HG03521 (cell line): ENCODE measurements at regions not wholly inside any gene's neighbourhood (a gene's known extent, or its start where the extent isn't known, plus 50 kb on each side); places are given as distances from the start of the nearest gene placed in this dataset.
"Not testable (repeated sequence)": the region's sequence is repeated elsewhere in the genome, so short reads cannot be mapped to it uniquely, and the experiment has no call there.

Source experiments
- ATAC-seq: cut with Tn5 transposase; IDR thresholded peaks from one replicate; pipeline ENCODE4 v1.9.1; 2021; ENCODE audit warnings: mild to moderate bottlenecking, moderate library complexity; ENCODE audit not compliant: unreplicated experiment

DNA sequence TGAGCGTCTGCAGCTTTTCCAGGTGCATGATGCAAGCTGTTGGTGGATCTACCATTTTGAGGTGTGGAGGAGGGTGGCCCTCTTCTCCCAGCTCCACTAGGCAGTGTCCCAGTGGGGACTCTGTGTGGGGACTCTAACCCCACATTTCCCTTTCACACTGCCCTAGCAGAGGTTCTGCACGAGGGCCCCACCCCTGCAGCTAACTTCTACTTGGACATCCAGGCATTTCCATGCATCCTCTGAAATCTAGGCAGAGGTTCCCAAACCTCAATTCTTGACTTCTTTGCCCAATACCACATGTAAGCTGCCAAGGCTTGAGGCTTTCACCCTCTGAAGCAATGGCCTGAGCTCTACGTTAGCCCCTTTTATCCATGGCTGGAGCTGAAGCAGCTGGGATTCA is 61.4 kb upstream of the HGFAC start:
- not testable (repeated sequence) for ATAC-seq

GRCh38 chr4:3381208-3381607 is 60.6 kb upstream of the HGFAC start:
- ATAC-seq = not testable (repeated sequence)

DNA sequence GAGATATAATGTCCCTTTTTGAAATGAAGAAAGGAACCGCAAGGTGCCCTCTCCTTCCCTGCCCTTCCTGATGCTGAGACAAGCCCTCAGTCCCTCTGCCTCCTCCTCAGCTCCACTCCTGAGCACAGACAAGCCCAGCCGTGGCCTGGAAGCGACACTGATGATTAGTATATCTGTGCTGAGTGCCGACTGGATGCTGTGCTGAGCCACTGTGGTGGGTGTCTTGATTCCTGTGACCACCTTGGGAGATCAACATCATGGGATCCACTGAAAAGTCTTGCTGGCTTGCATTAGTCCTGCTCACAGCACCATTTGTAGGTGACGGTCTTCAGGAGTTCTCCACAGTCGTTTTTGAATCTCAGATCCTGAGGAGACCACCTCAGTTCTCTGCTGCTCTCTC is 59.5 kb upstream of the HGFAC start:
- ATAC-seq = no peak

DNA sequence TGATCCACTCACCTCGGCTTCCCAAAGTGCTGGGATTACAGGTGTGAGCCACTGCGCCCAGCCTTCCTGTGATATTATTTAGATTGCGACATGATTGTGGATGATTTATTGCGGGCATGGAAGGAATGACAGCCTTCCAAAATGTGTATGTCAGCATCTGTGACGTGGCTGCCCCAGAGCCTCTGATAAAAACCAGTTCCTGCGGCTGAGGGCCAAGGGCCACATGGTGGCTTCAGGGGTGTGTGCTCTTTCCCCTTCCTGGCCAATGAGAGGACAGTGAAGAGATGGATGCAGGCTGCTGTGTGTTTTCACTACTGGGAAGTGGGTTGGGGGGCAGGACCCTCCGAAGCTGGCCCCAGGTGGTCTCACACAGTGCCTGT is 57.4 kb upstream of the HGFAC start:
- no peak for ATAC-seq

- no peak for ATAC-seq
Measured at GRCh38 chr4:3384771-3385710, 56.7 kb upstream of the HGFAC start.

DNA sequence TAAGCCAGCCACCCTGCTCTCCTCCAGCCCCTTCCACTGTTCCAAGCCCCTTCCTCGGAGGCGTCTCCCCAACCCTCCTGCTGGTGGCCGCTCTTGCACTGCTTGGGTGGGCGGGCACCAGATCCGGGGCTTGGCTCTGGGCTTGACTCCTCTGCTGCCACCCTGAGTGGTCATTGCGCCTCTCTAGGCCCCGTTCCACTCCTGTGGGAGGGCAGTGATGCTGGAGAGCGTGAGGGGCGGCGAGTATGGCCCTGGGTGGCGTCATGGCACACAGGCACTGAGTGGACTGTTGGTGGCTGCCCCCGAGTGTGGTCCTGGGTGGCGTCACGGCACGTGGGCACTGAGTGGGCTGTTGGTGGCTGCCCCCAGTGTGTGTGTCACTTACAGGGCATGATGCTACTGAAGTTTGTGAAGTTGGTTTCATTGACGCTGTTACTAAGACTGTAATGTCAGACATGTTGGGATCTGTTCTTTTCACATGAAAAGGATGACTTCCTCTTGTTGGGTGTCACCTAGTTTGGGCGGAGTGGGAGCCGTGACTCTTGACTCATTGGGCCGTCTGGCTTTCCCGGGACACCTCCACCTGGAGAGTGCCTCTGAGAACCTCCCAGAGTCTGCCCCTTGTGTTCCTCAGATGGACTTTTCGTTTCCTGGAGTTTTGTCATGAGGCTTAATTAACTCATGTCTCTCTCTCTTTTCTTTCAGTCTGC is 55.9 kb upstream of the HGFAC start:
- no peak for ATAC-seq

- ATAC-seq = no peak
Measured at GRCh38 chr4:3386526-3386925, 55.2 kb upstream of the HGFAC start.

DNA sequence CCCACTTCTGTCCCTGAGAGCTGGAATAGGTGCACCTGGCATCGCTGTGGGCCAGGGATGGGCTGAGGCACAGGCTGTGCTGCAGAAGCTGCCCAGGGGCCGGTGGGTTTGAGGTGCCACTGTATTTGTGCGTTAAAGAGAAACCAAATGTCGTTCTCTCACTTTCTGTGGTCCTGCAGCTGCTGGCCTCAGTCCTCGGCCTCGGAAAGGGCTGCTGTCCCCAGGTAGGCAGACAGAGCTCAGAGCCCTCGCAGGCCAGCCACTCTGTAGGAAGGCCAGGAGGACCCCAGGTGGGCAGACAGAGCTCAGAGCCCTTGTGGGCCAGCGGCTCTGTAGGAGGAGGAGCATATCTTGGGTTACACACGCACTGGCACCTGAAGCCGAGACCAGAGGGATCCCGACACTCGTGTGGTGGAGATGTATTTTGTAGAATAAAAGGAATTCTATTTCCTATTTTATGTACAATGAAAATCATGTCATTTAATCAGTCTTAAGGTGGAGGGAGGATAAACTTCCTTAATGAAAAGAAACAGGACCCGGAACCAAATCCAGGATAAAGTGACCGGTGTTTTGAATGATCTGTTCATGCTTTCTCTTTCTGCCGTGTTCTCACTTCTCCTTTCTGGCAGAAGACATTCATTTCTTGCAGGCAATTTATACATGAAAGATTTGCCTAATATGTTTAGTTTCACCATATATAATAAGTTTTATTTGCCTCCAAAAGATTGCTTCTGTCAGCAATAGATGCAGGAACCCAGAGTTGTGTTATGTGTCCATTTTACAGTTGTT is 54.4 kb upstream of the HGFAC start:
- peak; percentile 51 for ATAC-seq

- ATAC-seq = peak; percentile 26
Measured at GRCh38 chr4:3387943-3388361, 53.8 kb upstream of the HGFAC start.

- peak; percentile 45 for ATAC-seq
Measured at GRCh38 chr4:3388471-3389232, 53.1 kb upstream of the HGFAC start.

DNA sequence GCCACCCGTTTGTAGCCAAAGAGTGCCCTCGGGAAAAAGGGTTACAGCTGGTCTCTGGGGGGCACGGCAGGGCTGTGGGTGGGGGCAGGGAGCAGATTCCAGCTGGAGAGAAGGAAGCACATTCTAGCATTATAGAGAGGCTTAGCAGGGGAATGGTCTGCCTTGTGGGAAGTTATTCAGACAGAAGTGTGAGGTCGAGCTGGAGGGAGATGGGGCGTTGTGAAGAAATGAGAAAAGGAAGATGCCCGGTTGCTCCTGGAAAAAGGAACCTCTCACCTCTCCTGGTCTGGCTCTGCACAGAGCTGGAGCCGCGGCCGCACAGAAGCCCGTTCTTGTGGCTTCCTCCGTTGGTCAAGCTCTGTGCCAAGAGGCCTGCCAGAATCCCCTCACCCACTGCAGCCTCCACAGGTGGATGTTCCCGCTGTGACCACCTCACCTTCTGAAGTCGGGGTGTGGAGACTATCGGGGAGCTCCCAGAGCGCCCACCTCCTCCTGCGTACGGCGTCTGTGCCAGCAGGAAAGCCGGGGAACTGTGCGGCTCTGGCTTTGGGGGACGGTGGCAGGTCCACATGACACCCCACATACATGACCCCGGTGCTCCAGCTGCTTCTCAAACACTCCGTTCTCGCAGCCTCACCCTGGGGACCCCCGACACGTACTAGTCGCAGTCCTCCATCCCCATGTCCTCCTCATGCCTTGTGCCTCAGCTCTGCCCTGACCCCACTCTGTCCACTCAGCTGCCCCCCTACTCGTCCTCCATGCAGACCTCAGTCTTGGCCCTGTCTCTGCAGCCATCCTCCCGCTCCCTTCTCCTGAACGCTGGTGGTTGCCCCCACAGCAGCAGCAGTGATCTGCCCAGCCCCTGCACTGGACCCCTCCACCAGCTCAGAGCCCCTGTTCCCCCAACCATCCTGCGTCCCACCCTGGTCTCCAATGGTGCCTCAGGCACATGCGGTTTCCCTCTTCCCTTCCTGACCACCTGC is 52.2 kb upstream of the HGFAC start:
- ATAC-seq = no peak

GRCh38 chr4:3390288-3390811 is 51.4 kb upstream of the HGFAC start:
- no peak for ATAC-seq

DNA sequence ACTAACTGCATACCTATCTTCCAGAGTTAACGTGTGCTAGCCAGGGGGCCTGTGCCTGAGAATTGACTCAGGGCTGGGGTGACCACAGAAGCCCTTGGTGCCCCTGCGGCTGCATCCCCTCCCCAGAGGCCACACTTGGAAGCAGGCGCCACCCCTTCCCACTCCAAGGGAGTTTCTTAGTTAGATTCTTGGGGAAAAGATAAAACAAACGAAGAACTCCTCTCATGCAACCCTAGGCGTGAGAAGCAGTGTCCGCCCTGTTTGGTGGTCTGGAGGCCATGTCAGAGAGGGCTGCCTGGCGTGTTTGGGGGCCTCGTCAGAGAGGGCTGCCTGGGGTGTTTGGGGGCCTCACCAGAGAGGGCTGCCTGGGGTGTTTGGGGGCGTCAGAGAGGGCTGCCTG is 50.3 kb upstream of the HGFAC start:
- ATAC-seq = no peak
